Activated CD8-positive, alpha-beta memory T cell treated with anti-CD3 and anti-CD28 coated beads, Interleukin-2, amount 50 U/mL, for 4 hours (primary cell): ENCODE measurements at regions not wholly inside any gene's neighbourhood (a gene's known extent, or its start where the extent isn't known, plus 50 kb on each side); places are given as distances from the start of the nearest gene placed in this dataset.

ENCODE experiments used
- DNase-seq: peaks from one replicate; pipeline ENCODE4 v3.0.0-alpha.2; 2020

- DNase-seq, result no peak
Observed at GRCh38 chr18:37779220-37779619, 213.6 kb upstream of the CELF4 start.

- no peak for DNase-seq
Observed at GRCh38 chr18:37778417-37779165, 213.0 kb upstream of the CELF4 start.

- DNase-seq, result no peak
Observed at GRCh38 chr18:37769826-37770225, 204.2 kb upstream of the CELF4 start.

GRCh38 chr18:37764541-37765288 lies 199.1 kb upstream of the CELF4 start:
- DNase-seq, result no peak

GRCh38 chr18:37762076-37762621 lies 196.6 kb upstream of the CELF4 start:
- DNase-seq, result no peak

- DNase-seq, result no peak
Observed at GRCh38 chr18:37754141-37754540, 188.5 kb upstream of the CELF4 start.

- no peak for DNase-seq
Observed at GRCh38 chr18:37742436-37742835, 176.8 kb upstream of the CELF4 start.

GRCh38 chr18:37741032-37741623 lies 175.5 kb upstream of the CELF4 start:
- DNase-seq, result no peak

GRCh38 chr18:37734406-37734805 lies 168.8 kb upstream of the CELF4 start:
- no peak for DNase-seq

GRCh38 chr18:37729716-37730115 lies 164.1 kb upstream of the CELF4 start:
- DNase-seq, result no peak

- no peak for DNase-seq
Observed at GRCh38 chr18:37724206-37724605, 158.6 kb upstream of the CELF4 start.

GRCh38 chr18:37721544-37722522 lies 156.2 kb upstream of the CELF4 start:
- DNase-seq, result no peak

GRCh38 chr18:37720663-37721062 lies 155.1 kb upstream of the CELF4 start:
- no peak for DNase-seq

- DNase-seq, result no peak
Observed at GRCh38 chr18:37717656-37718055, 152.1 kb upstream of the CELF4 start.

- no peak for DNase-seq
Observed at GRCh38 chr18:37717098-37717497, 151.5 kb upstream of the CELF4 start.

GRCh38 chr18:37716106-37716735 lies 150.6 kb upstream of the CELF4 start:
- no peak for DNase-seq

- no peak for DNase-seq
Observed at GRCh38 chr18:37714691-37715090, 149.1 kb upstream of the CELF4 start.

GRCh38 chr18:37712776-37713175 lies 147.2 kb upstream of the CELF4 start:
- DNase-seq, result no peak

GRCh38 chr18:37711766-37712505 lies 146.3 kb upstream of the CELF4 start:
- no peak for DNase-seq

- no peak for DNase-seq
Observed at GRCh38 chr18:37710726-37711125, 145.1 kb upstream of the CELF4 start.

GRCh38 chr18:37709740-37710139 lies 144.1 kb upstream of the CELF4 start:
- DNase-seq, result no peak
